ENCODE measurements at regions not wholly inside any gene's neighbourhood (a gene's known extent, or its start where the extent isn't known, plus 50 kb on each side); places are given as distances from the start of the nearest gene placed in this dataset.
"Not testable (repeated sequence)": the region's sequence is repeated elsewhere in the genome, so short reads cannot be mapped to it uniquely, and the experiment has no call there.

- no peak for DNase-seq
Observed at GRCh38 chr10:124159153-124159552, 65.8 kb upstream of the CHST15 start.

GRCh38 chr10:124158592-124158991 lies 65.2 kb upstream of the CHST15 start:
- DNase-seq: no peak

GRCh38 chr10:124157271-124157681 lies 63.9 kb upstream of the CHST15 start:
- no peak for DNase-seq

- DNase-seq: no peak
Observed at GRCh38 chr10:124156524-124157260, 63.3 kb upstream of the CHST15 start.

GRCh38 chr10:124155781-124156435 lies 62.5 kb upstream of the CHST15 start:
- no peak for DNase-seq

GRCh38 chr10:124153023-124153826 lies 59.8 kb upstream of the CHST15 start:
- DNase-seq: peak; percentile 54

- DNase-seq: no peak
Observed at GRCh38 chr10:124152139-124153022, 59.0 kb upstream of the CHST15 start.

GRCh38 chr10:124151466-124152095 lies 58.2 kb upstream of the CHST15 start:
- DNase-seq: no peak

- no peak for DNase-seq
Observed at GRCh38 chr10:124150807-124151417, 57.5 kb upstream of the CHST15 start.

GRCh38 chr10:124150189-124150806 lies 56.9 kb upstream of the CHST15 start:
- no peak for DNase-seq

- no peak for DNase-seq
Observed at GRCh38 chr10:124149189-124150042, 56.0 kb upstream of the CHST15 start.

GRCh38 chr10:124148509-124149188 lies 55.3 kb upstream of the CHST15 start:
- not testable (repeated sequence) for DNase-seq

- no peak for DNase-seq
Observed at GRCh38 chr10:124146483-124146882, 53.1 kb upstream of the CHST15 start.

GRCh38 chr10:124145109-124145870 lies 51.9 kb upstream of the CHST15 start:
- DNase-seq: no peak

- DNase-seq: no peak
Observed at GRCh38 chr10:124144536-124144935, 51.1 kb upstream of the CHST15 start.

GRCh38 chr10:124143721-124144120 lies 50.3 kb upstream of the CHST15 start:
- no peak for DNase-seq
